GM12878 (cell line): ENCODE measurements at regions not wholly inside any gene's neighbourhood (a gene's known extent, or its start where the extent isn't known, plus 50 kb on each side); places are given as distances from the start of the nearest gene placed in this dataset.

Experiments used
- ATAC-seq: fragments of 200-7000 bp; cut with Tn5 transposase; 3 replicates; pipeline ENCODE4 v1.9.1; 2020; ENCODE audit warnings: mild to moderate bottlenecking, moderate library complexity
- BruUV-seq: library from RNA; stranded (reverse); fragments of 400-500 nt; replicated peaks from 2 replicates; lab custom pipeline; 2021; lab: Mats Ljungman, UMichigan
- CTCF ChIA-PET: fragments of 300-600 bp; sonication (Branson Sonifier 250); formaldehyde crosslinking; extraction: SDS; loops from one replicate; lab custom pipeline; 2021; ENCODE audit warnings: inconsistent platforms; lab: Yijun Ruan, JAX
- POLR2A ChIA-PET: fragments of 350-600 bp; formaldehyde crosslinking; extraction: SDS; loops from one replicate; lab custom pipeline; 2021; ENCODE audit warnings: inconsistent platforms; lab: Charles Lee
- RAD21 ChIA-PET: fragments of 300-600 bp; sonication (Branson Sonifier 250); formaldehyde crosslinking; loops from one replicate; lab custom pipeline; 2023; ENCODE audit warnings: antibody characterized with exemption; ENCODE audit not compliant: unreplicated experiment; lab: Charles Lee
- SMC1A ChIA-PET: fragments of 300-600 bp; sonication (Branson Sonifier 250); formaldehyde crosslinking; loops from one replicate; lab custom pipeline; 2023; ENCODE audit not compliant: unreplicated experiment, uncharacterized antibody; lab: Charles Lee
- DNase-seq: peaks from one replicate; pipeline ENCODE4 v3.0.0-alpha.2; 2011; ENCODE audit warnings: low read depth, low spot score
- FAIRE-seq: peaks from 3 replicates; lab custom pipeline; 2011; peaks lifted over from hg19 to GRCh38; lab: Jason Lieb, UNC
- H2AFZ ChIP-seq: 2 replicates; pipeline ENCODE4 v1.6.0; 2011; ENCODE audit warnings: low read depth, low read length, control low read depth; ENCODE audit not compliant: control insufficient read depth
- H3K27ac ChIP-seq: 2 replicates; pipeline ENCODE4 v1.5.1; 2011; ENCODE audit warnings: control low read depth; ENCODE audit not compliant: control insufficient read depth, insufficient read depth
- H3K27me3 ChIP-seq, 2 experiments: replicated peaks in 1 of 2; 2 replicates each; pipeline versions ENCODE4 v1.6.0 to v1.6.1; 2011; ENCODE audit warnings: low read length in 1 of 2; ENCODE audit not compliant: control insufficient read depth in 2 of 2, insufficient read depth in 2 of 2
- H3K36me3 ChIP-seq, 2 experiments: 2 replicates each; pipeline ENCODE4 v1.5.1; 2011; ENCODE audit warnings: low read length in 1 of 2; ENCODE audit not compliant: control insufficient read depth in 2 of 2, insufficient read depth in 2 of 2
- H3K4me1 ChIP-seq: 2 replicates; pipeline ENCODE4 v1.6.1; 2011; ENCODE audit warnings: mild to moderate bottlenecking, low read length, moderate library complexity, mixed read lengths; ENCODE audit not compliant: control insufficient read depth, insufficient read depth
- H3K4me2 ChIP-seq: 2 replicates; pipeline ENCODE4 v1.6.0; 2011; ENCODE audit warnings: control low read depth; ENCODE audit not compliant: control insufficient read depth, insufficient read depth
- H3K4me3 ChIP-seq: fragments of 200-600 bp; sonication (generic); 2 replicates; pipeline ENCODE4 v1.5.1; 2016
- H3K79me2 ChIP-seq: 2 replicates; pipeline ENCODE4 v1.6.0; 2011; ENCODE audit warnings: low read length; ENCODE audit not compliant: control insufficient read depth, insufficient read depth
- H3K9ac ChIP-seq: 2 replicates; pipeline ENCODE4 v1.8.0; 2011; ENCODE audit warnings: low read length, control low read depth, mixed read lengths; ENCODE audit not compliant: control insufficient read depth, insufficient read depth
- H3K9me3 ChIP-seq: replicated peaks from 3 replicates; pipeline ENCODE4 v1.5.1; 2011; ENCODE audit warnings: mild to moderate bottlenecking, low read length; ENCODE audit not compliant: control insufficient read depth, insufficient read depth
- H4K20me1 ChIP-seq: 2 replicates; pipeline ENCODE4 v1.6.0; 2011; ENCODE audit not compliant: control insufficient read depth, insufficient read depth
- ASH2L ChIP-seq: fragments of 300-600, 200-600 bp; sonication (generic); IDR thresholded peaks from 2 replicates; pipeline ENCODE4 v1.6.1; 2017; ENCODE audit warnings: low read depth, mild to moderate bottlenecking, borderline replicate concordance
- EGR1 ChIP-seq, 2 experiments: IDR thresholded peaks; 1 replicate in 1 of 2; 2 replicates in 1 of 2; pipeline ENCODE4 v1.6.1; 2011 to 2012; ENCODE audit warnings: low read depth in 2 of 2, low read length in 2 of 2, borderline replicate concordance in 1 of 2, mild to moderate bottlenecking in 1 of 2, moderate library complexity in 1 of 2
- ETV6 ChIP-seq, 2 experiments: fragments of 450-650 bp in 1 of 2; IDR thresholded peaks in 1 of 2; conservative IDR thresholded peaks in 1 of 2; 2 replicates each; pipeline ENCODE4 v1.6.1; 2014; ENCODE audit warnings: antibody characterized with exemption in 1 of 2, borderline replicate concordance in 1 of 2, low read depth in 1 of 2, mild to moderate bottlenecking in 1 of 2, moderate library complexity in 1 of 2
- HDGF ChIP-seq: fragments of 450-650 bp; IDR thresholded peaks from 2 replicates; pipeline ENCODE4 v1.6.1; 2016; ENCODE audit warnings: antibody characterized with exemption
- MYC ChIP-seq: IDR thresholded peaks from 2 replicates; pipeline ENCODE4 v1.6.1; 2011; ENCODE audit warnings: mild to moderate bottlenecking, low read length, moderate library complexity, inconsistent platforms; ENCODE audit not compliant: insufficient read depth, insufficient replicate concordance, insufficient read length, severe bottlenecking
- PML ChIP-seq: IDR thresholded peaks from 2 replicates; pipeline ENCODE4 v1.6.1; 2012; ENCODE audit warnings: low read length, inconsistent platforms
- RB1 ChIP-seq: fragments of 450-650 bp; formaldehyde crosslinking; IDR thresholded peaks from 2 replicates; pipeline ENCODE4 v1.6.1; 2017; ENCODE audit warnings: mild to moderate bottlenecking, borderline replicate concordance
- RELA ChIP-seq: fragments of 450-650 bp; IDR thresholded peaks from 2 replicates; pipeline ENCODE4 v1.8.0; 2014; ENCODE audit warnings: borderline replicate concordance; ENCODE audit not compliant: partially characterized antibody
- TCF12 ChIP-seq: IDR thresholded peaks from 2 replicates; pipeline ENCODE4 v1.6.1; 2011; ENCODE audit warnings: low read depth, mild to moderate bottlenecking, low read length
- WGBS: methylation state at CpG from one replicate; pipeline ENCODE4 v1.1.6; 2016; ENCODE audit warnings: low lambda C conversion rate; ENCODE audit not compliant: insufficient replicate concordance, insufficient coverage; ENCODE audit errors: missing lambda C conversion rate; 5-methylcytosine and 5-hydroxymethylcytosine counted together
- in situ Hi-C: fragments of 300-500 bp; cut with MboI; formaldehyde crosslinking; loops from 9 replicates; pipeline ENCODE4 v1.14.3; 2018; ENCODE audit warnings: mixed read lengths
- intact Hi-C: fragments of 100-400 bp; cut with micrococcal nuclease; formaldehyde crosslinking; loops from one replicate; pipeline ENCODE4 v1.14.2; 2022; ENCODE audit not compliant: unreplicated experiment
- TF ChIP-seq, protein P1 (sequence below): fragments of 450-650 bp; IDR thresholded peaks from 2 replicates; pipeline ENCODE4 v1.6.1; 2016; ENCODE audit warnings: mild to moderate bottlenecking
- TF ChIP-seq, protein P2 (sequence below): IDR thresholded peaks from 2 replicates; pipeline ENCODE4 v1.6.1; 2011; ENCODE audit warnings: low read depth, low read length, improper control_type of control experiment, borderline replicate concordance

- DNase-seq, result no peak
- no peaks in the 10 kb centered on the region for H4K20me1 ChIP-seq
- H3K79me2 ChIP-seq, result no peaks in the 10 kb centered on the region
- in situ Hi-C loops, result no loop called here
- POLR2A ChIA-PET, result no interaction called here
- H3K4me2 ChIP-seq, result no peak overlapping the region
- no peak overlapping the region for H3K9ac ChIP-seq
- no peak overlapping the region for H3K4me3 ChIP-seq
- no peak for TF ChIP-seq ASH2L
- no peak for TF ChIP-seq PML
- TF ChIP-seq EGR1 (IDR thresholded peaks at IDR 0.05; ENCODE audit: borderline replicate concordance in 1 of 2, low read depth in 2 of 2, low read length in 2 of 2), result no peak
- TF ChIP-seq, protein P1, sequence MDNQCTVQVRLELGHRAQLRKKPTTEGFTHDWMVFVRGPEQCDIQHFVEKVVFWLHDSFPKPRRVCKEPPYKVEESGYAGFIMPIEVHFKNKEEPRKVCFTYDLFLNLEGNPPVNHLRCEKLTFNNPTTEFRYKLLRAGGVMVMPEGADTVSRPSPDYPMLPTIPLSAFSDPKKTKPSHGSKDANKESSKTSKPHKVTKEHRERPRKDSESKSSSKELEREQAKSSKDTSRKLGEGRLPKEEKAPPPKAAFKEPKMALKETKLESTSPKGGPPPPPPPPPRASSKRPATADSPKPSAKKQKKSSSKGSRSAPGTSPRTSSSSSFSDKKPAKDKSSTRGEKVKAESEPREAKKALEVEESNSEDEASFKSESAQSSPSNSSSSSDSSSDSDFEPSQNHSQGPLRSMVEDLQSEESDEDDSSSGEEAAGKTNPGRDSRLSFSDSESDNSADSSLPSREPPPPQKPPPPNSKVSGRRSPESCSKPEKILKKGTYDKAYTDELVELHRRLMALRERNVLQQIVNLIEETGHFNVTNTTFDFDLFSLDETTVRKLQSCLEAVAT, result no peak
- no peak for TF ChIP-seq RB1
- TF ChIP-seq MYC, result no peak
- no peak for TF ChIP-seq HDGF
- TF ChIP-seq, protein P2, sequence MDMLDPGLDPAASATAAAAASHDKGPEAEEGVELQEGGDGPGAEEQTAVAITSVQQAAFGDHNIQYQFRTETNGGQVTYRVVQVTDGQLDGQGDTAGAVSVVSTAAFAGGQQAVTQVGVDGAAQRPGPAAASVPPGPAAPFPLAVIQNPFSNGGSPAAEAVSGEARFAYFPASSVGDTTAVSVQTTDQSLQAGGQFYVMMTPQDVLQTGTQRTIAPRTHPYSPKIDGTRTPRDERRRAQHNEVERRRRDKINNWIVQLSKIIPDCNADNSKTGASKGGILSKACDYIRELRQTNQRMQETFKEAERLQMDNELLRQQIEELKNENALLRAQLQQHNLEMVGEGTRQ, result no peak
- no peak for TF ChIP-seq TCF12
- TF ChIP-seq ETV6 (conservative IDR thresholded peaks at IDR 0.05 in 1 of 2, IDR thresholded peaks at IDR 0.05 in 1 of 2; ENCODE audit: borderline replicate concordance in 1 of 2, low read depth in 1 of 2), result no peak
- TF ChIP-seq RELA, result no peak
- intact Hi-C loops, result no loop called here
- BruUV-seq, result no TSS peak
- H3K4me1 ChIP-seq, result no peaks in the 10 kb centered on the region
- no peak for ATAC-seq
- WGBS, result 37% methylated on average over 3 of the region's 3 CpGs
- peaks cover 2% of the 10 kb centered on the region; the same call in 1 of the 3 replicates for H3K9me3 ChIP-seq
- RAD21 ChIA-PET, result no interaction called here
- no peak overlapping the region; the same call in 1 of the 2 replicates for H2AFZ ChIP-seq
- H3K27me3 ChIP-seq, result no peaks in the 10 kb centered on the region
- no peaks in the 10 kb centered on the region for H3K36me3 ChIP-seq
- FAIRE-seq, result no peak
- CTCF ChIA-PET, result interaction anchor here (0.7 to 1.5 kb wide), 4 partner anchors 75 to 563 kb away, joined by 3 to 4 read pairs (median 4); no protein-coding TSS in a partner anchor
- SMC1A ChIA-PET, result interaction anchor here (0.6 to 1.6 kb wide), 6 partner anchors 27 to 209 kb away, joined by 3 to 4 read pairs (median 3); no protein-coding TSS in a partner anchor
- H3K27ac ChIP-seq, result no peak overlapping the region
Observed at GRCh38 chr4:10861036-10861435, 176.5 kb upstream of the CLNK start.
